ENCODE measurements at regions not wholly inside any gene's neighbourhood (a gene's known extent, or its start where the extent isn't known, plus 50 kb on each side); places are given as distances from the start of the nearest gene placed in this dataset.

DNA sequence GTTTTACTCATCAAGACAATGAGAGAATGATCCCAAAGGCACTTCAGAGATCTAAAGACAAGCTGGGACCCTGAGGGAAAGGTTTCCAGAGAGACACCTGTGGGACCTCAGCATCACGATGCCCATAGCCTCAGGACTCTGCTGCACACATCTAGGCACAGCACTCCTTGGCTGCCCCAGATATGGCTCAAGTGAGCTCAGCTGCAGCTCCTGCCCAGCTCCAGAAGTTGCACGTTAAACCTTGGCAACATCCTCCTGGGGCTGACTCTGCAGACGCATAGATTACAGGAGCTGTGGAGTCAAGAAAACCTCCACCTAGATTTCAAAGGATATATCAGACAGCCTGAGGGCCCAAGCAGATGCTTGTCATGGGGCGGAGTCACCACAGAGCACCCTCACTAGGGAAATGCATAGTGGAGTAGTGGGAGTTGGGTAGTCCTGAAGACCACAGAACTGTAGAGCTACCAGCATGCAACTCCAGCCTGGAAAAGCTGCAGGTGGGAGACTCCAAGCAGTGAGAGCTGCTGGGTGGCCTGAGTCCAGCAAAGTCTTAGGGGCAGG is 582.0 kb downstream of the CDH11 start:
- no peak for TF ChIP-seq CTCF (IDR thresholded peaks at IDR 0.05)
- no peak for TF ChIP-seq POLR2AphosphoS5 (IDR thresholded peaks at IDR 0.05; ENCODE audit: low read depth, low read length)
- TF ChIP-seq TCF7L2 (IDR thresholded peaks at IDR 0.05; ENCODE audit: low read depth, low read length): no peak
- no peak for TF ChIP-seq REST (IDR thresholded peaks at IDR 0.05; ENCODE audit: insufficient read depth in 1 of 2, low read depth in 2 of 2, low read length in 1 of 2)
